Activated CD4-positive, CD25-positive, alpha-beta regulatory T cell treated with anti-CD3 and anti-CD28 coated beads, Interleukin-2, amount 50 U/mL, for 16 hours (primary cell): ENCODE measurements at regions not wholly inside any gene's neighbourhood (a gene's known extent, or its start where the extent isn't known, plus 50 kb on each side); places are given as distances from the start of the nearest gene placed in this dataset.
"Not testable (repeated sequence)": the region's sequence is repeated elsewhere in the genome, so short reads cannot be mapped to it uniquely, and the experiment has no call there.

ENCODE experiments used
- DNase-seq: peaks from one replicate; pipeline ENCODE4 v3.0.0-alpha.2; 2020; ENCODE audit warnings: low read depth, low spot score

- no peak for DNase-seq
These were observed 104.4 kb downstream of the SEC23IP start for GRCh38 chr10:119996944-119997343.

DNA sequence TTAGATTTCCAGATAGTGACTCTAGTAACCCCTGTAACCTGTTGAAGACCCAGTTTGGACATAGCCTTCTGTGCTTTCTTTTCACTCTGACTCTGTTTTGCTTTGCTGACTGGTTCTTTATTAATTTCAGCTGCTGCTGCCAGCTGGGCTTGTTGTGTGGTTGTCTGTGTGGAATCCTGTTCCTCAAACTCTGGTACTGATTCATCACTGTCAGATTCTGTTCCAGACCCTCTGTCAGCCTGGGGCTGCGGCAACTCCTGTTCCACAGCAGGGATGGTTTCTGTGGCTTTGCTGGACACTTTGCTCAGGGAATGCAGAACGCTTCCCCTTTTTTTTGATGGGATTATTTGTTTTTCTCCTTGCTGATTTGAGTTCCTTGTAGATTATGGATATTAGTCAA, 104.9 kb downstream of the SEC23IP start:
- DNase-seq, result no peak

DNA sequence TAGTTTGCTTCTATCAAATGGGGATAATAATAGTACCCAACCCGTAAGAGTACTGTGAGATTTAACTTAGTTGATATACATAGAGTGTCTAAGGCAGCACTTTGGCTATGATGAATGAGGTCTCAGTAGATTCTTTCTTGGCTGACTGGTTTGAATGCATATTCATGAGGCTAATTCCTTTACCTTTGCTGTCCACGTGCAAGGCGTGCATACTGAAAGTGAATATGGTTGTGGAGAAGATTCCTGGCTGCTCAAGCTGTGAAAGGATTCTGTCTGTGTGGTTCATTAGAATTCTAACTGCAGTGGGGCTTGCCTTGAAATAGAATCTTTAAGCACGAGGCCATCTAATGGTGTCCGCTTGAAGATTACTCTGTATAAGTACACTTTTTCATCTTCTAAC, 110.3 kb downstream of the SEC23IP start:
- no peak for DNase-seq

DNA sequence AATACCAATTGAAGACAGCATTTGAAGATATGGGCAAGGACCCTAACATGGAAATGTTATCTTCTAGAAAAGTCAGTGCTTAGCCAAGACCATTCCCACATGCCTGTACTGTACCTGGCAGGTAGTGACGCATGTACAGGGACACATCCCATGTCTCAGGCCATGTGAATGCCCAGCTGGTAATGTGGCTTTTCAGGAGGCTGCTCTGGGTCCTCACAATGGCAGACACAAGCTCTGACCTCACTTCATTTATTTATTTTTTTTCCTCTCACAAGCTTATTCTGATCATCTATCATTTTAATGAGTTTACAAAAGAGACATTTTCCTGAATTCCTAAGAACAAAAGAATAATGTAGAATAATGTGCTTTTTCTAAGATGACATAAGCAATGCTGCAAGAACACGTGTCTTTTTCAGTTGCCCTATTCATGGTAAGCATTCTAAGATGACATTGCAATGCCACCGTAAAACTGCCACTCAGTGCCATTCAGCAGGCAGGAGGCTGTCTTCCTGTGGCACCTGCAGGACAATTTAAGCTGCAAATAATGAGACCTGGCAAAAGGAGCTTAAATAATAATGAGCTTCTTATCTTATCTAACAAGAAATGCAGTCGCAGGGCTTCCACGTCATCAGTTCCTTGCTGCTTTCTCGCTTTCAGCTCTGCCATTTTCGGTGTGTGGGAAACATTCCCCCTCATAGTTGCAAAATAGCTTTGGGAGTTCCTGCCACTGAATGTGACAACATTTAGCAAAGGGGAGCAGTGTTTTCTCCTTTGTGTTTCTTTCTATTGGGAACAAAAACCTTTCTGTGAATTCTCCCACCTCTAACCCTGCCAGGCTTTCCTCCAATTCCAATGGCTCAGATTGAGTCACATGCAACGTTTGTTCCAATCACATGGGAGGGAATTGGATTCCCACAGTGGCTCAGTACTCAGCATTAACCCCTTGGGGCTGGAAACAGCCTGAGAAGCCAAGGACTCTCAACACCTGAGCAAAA, 113.0 kb downstream of the SEC23IP start:
- DNase-seq, result no peak

GRCh38 chr10:120007261-120007660, 114.7 kb downstream of the SEC23IP start:
- no peak for DNase-seq

- no peak for DNase-seq
These were observed 119.0 kb downstream of the SEC23IP start for GRCh38 chr10:120011359-120012130.

DNA sequence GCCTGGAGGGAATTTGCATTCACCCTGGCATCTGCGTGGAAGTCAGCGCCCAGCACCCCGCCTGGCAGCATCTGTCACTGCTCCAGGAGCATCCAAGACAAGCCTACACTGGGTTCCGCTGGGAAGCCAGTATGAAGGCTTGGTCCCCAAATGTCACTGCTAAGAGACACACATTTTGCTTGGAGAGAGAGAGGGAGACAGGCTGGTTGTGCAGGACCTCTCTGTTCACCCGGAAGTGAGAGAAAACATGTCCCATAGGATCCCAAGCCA, 119.5 kb downstream of the SEC23IP start:
- DNase-seq, result no peak

GRCh38 chr10:120012566-120012965, 120.0 kb downstream of the SEC23IP start:
- no peak for DNase-seq

DNA sequence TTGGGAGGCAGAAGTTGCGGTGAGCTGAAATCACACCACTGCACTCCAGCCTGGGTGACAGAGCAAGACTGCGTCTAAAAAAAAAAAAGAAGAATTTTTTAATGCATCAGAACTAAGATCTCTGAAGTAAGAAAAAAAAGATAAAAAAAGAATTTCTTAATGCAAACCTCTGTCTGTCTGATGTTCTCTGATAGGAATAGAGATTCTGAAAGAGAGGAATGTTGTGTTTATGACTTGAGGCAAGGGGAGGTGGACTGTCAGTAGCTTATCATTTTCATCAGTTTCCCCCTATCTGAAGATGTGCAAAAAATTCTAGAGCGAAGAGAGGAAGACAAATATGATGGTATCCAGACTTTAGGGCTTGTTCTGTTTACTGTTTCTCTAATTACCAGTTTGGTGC, 121.5 kb downstream of the SEC23IP start:
- DNase-seq, result no peak

GRCh38 chr10:120015064-120015463, 122.5 kb downstream of the SEC23IP start:
- DNase-seq, result no peak

GRCh38 chr10:120016906-120017305, 124.4 kb downstream of the SEC23IP start:
- DNase-seq, result no peak

GRCh38 chr10:120017733-120018417, 125.3 kb downstream of the SEC23IP start:
- DNase-seq, result no peak

- no peak for DNase-seq
These were observed 126.2 kb downstream of the SEC23IP start for GRCh38 chr10:120018695-120019094.

GRCh38 chr10:120019568-120019967, 127.0 kb downstream of the SEC23IP start:
- no peak for DNase-seq

- DNase-seq, result no peak
These were observed 129.8 kb downstream of the SEC23IP start for GRCh38 chr10:120022357-120022756.

- no peak for DNase-seq
These were observed 141.7 kb downstream of the SEC23IP start for GRCh38 chr10:120034236-120034635.

GRCh38 chr10:120039046-120039445, 146.5 kb downstream of the SEC23IP start:
- DNase-seq, result no peak

DNA sequence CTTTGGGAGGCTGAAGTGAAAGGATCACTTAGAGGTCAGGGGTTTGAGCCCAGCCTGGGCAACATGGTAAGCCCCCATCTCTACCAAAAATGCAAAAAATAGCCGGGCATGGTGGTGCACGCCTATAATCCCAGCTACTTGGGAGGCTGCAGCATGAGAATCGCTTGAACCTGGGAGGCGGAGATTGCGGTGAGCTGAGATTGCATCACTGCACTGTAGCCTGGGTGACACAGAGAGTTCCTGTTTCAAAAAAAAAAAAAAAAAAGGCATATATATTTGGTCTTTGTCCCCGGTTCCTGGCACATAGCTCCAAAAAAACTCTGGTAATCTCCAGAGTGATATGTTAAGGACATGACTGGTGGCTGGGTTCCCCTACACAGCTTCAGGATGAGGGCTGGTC, 147.3 kb downstream of the SEC23IP start:
- DNase-seq, result no peak

- DNase-seq, result no peak
These were observed 149.5 kb downstream of the SEC23IP start for GRCh38 chr10:120041807-120042559.

- no peak for DNase-seq
These were observed 150.2 kb downstream of the SEC23IP start for GRCh38 chr10:120042705-120043104.

DNA sequence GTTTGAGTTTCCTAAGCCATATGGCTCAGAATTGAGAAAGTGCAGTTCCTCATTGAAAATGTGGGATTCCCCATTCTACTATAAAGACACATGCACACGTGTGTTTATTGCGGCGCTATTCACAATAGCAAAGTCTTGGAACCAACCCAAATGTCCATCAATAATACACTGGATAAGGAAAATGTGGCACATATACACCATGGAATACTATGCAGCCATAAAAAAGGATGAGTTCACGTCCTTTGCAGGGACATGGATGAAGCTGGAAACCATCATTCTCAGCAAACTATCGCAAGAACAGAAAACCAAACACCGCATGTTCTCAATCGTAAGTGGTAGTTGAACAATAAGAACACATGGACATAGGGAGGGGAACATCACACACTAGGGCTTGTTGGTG, 154.8 kb downstream of the SEC23IP start:
- not testable (repeated sequence) for DNase-seq

- DNase-seq, result no peak
These were observed 155.4 kb downstream of the SEC23IP start for GRCh38 chr10:120047926-120048325.
